Lower lobe of right lung (tissue), 2 donors: ENCODE measurements at regions not wholly inside any gene's neighbourhood (a gene's known extent, or its start where the extent isn't known, plus 50 kb on each side); places are given as distances from the start of the nearest gene placed in this dataset.
"Not testable (repeated sequence)": the region's sequence is repeated elsewhere in the genome, so short reads cannot be mapped to it uniquely, and the experiment has no call there.

ENCODE experiments used
- ATAC-seq, 2 donors: fragments of 200-7000 bp; cut with Tn5 transposase; one replicate each; pipeline ENCODE4 v1.9.1; 2020 to 2022; ENCODE audit warnings: mild to moderate bottlenecking in 2 of 2, moderate library complexity in 2 of 2
- DNase-seq: peaks from one replicate; pipeline ENCODE4 v3.0.0-alpha.2; 2020
- H3K27ac ChIP-seq: fragments of 200-600 bp; one replicate; pipeline ENCODE4 v1.8.0; 2022
- H3K27me3 ChIP-seq: fragments of 200-600 bp; one replicate; pipeline ENCODE4 v1.8.0; 2022; ENCODE audit warnings: low read depth
- H3K36me3 ChIP-seq: fragments of 200-600 bp; one replicate; pipeline ENCODE4 v1.8.0; 2022; ENCODE audit warnings: mild to moderate bottlenecking
- H3K4me1 ChIP-seq: fragments of 200-600 bp; one replicate; pipeline ENCODE4 v1.8.0; 2022
- H3K4me3 ChIP-seq: fragments of 200-600 bp; one replicate; pipeline ENCODE4 v1.8.0; 2022; ENCODE audit warnings: mild to moderate bottlenecking
- H3K9me3 ChIP-seq: fragments of 200-600 bp; one replicate; pipeline ENCODE4 v1.8.0; 2022
- intact Hi-C: fragments of 100-400 bp; cut with DNase I; formaldehyde crosslinking; loops from one replicate; pipeline ENCODE4 v1.11.0; 2022
- TF ChIP-seq, protein P1 (sequence below): fragments of 200-600 bp; IDR thresholded peaks from one replicate; pipeline ENCODE4 v1.8.0; 2022; ENCODE audit warnings: antibody characterized with exemption, mild to moderate bottlenecking
- donor health status: DM: no; HTN: yes; CAD: no; lungs with severe emphysema.

- intact Hi-C loops = no loop called here
- Histone ChIP-seq H3K36me3 (no peaks in the 10 kb centered on the region), H3K4me1 (peaks cover 8% of the 10 kb centered on the region), H3K27ac (no peak overlapping the region), H3K27me3 (no peaks in the 10 kb centered on the region), H3K9me3 (no peaks in the 10 kb centered on the region), H3K4me3 (no peak overlapping the region)
- DNase-seq = no peak
- ATAC-seq = peak; percentile 57 to 59
- TF ChIP-seq, protein P1, sequence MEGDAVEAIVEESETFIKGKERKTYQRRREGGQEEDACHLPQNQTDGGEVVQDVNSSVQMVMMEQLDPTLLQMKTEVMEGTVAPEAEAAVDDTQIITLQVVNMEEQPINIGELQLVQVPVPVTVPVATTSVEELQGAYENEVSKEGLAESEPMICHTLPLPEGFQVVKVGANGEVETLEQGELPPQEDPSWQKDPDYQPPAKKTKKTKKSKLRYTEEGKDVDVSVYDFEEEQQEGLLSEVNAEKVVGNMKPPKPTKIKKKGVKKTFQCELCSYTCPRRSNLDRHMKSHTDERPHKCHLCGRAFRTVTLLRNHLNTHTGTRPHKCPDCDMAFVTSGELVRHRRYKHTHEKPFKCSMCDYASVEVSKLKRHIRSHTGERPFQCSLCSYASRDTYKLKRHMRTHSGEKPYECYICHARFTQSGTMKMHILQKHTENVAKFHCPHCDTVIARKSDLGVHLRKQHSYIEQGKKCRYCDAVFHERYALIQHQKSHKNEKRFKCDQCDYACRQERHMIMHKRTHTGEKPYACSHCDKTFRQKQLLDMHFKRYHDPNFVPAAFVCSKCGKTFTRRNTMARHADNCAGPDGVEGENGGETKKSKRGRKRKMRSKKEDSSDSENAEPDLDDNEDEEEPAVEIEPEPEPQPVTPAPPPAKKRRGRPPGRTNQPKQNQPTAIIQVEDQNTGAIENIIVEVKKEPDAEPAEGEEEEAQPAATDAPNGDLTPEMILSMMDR = no peak
Measured at GRCh38 chr6:150753371-150754064, 112.0 kb upstream of the MTHFD1L start.

DNA sequence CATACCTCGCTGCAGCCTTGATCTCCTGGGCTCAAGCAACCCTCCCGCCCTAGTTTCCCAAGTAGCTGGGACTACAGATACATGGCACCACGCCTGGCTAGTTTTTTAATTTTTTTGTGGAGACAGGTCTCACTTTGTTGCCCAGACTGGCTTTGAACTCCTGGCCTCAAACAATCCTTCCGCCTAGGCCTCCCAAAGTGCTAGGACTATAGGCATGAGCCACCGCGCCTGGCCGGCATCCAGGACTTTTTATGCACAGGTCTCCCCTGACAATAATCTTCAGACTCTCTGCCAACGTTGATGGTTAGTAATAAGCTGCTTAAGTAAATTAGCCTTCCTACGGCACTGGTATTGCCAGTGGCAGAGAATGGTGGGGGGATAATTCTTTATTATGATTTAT lies 110.5 kb upstream of the MTHFD1L start:
- Histone ChIP-seq H3K9me3 (no peaks in the 10 kb centered on the region), H3K4me1 (peaks cover 8% of the 10 kb centered on the region), H3K27ac (no peak overlapping the region), H3K4me3 (no peak overlapping the region), H3K27me3 (no peaks in the 10 kb centered on the region), H3K36me3 (no peaks in the 10 kb centered on the region)
- DNase-seq = no peak
- intact Hi-C loops = no loop called here
- ATAC-seq = no peak
- TF ChIP-seq, protein P1 = no peak

GRCh38 chr6:150755524-150755923 lies 110.0 kb upstream of the MTHFD1L start:
- intact Hi-C loops = no loop called here
- no peaks in the 10 kb centered on the region for H3K9me3 ChIP-seq
- no peak overlapping the region for H3K27ac ChIP-seq
- DNase-seq = no peak
- ATAC-seq = no peak
- no peaks in the 10 kb centered on the region for H3K27me3 ChIP-seq
- peaks cover 8% of the 10 kb centered on the region for H3K4me1 ChIP-seq
- TF ChIP-seq, protein P1 = no peak
- no peak overlapping the region for H3K4me3 ChIP-seq
- H3K36me3 ChIP-seq = no peaks in the 10 kb centered on the region

DNA sequence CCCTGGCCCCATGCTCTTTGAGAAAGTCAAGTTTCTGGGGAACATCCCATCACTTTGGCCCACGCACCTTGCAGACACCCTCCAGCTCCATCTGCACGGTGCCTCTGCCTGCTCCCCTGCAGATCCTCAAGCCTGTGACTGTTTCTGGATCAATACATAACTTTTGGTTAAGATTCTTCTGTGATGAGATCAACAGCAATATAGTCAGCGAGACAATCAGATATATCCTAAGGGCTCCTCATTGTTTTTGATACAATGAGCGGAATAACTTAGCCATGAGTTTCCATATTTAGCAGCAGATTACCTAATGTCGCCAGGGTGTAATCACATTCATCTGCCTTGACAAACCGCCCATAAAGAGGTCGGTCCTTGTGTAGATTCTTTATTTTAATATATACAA lies 109.3 kb upstream of the MTHFD1L start:
- TF ChIP-seq, protein P1 = no peak

GRCh38 chr6:150757807-150758206 lies 107.7 kb upstream of the MTHFD1L start:
- H3K9me3 ChIP-seq, ATAC-seq, H3K4me1 ChIP-seq, intact Hi-C loops, DNase-seq, H3K36me3 ChIP-seq, H3K4me3 ChIP-seq, H3K27me3 ChIP-seq, H3K27ac ChIP-seq: not testable (repeated sequence)

More for the DNA sequence above, 109.3 kb upstream of the MTHFD1L start:
- ATAC-seq = no peak
- Histone ChIP-seq H3K36me3 (no peaks in the 10 kb centered on the region), H3K9me3 (no peaks in the 10 kb centered on the region), H3K27me3 (no peaks in the 10 kb centered on the region), H3K4me3 (no peak overlapping the region), H3K4me1 (peaks cover 8% of the 10 kb centered on the region), H3K27ac (no peak overlapping the region)
- intact Hi-C loops = no loop called here
- no peak for DNase-seq

DNA sequence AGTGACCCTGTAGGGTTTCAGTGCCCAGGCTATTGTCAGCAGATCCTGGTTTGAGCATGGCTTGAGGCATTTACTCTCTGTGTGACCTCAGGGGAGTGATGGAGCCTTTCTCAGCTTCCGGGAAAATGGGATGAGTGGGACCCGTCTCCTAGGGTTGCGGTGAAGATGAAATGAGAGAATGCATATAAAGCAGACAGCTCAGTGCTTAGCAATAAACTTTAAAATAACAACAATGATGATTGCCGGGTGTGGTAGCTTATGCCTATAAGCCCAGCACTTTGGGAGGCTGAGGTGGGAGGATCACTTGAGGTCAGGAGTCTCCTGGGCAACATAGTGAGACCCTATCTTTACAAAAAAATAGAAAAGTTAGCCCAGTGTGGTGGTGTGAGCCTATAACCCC lies 106.0 kb upstream of the MTHFD1L start:
- no peak overlapping the region for H3K27ac ChIP-seq
- H3K27me3 ChIP-seq = no peaks in the 10 kb centered on the region
- intact Hi-C loops = no loop called here
- no peaks in the 10 kb centered on the region for H3K36me3 ChIP-seq
- no peaks in the 10 kb centered on the region for H3K4me1 ChIP-seq
- TF ChIP-seq, protein P1 = no peak
- ATAC-seq (no peak), DNase-seq (no peak)
- no peak overlapping the region for H3K4me3 ChIP-seq
- no peaks in the 10 kb centered on the region for H3K9me3 ChIP-seq
